Right lobe of liver (tissue), 6 donors: ENCODE measurements at regions not wholly inside any gene's neighbourhood (a gene's known extent, or its start where the extent isn't known, plus 50 kb on each side); places are given as distances from the start of the nearest gene placed in this dataset.
A peak's percentile ranks its signal among the peaks of the same experiment; 100 is the strongest.

Source experiments
- ATAC-seq, 4 donors: fragments of 200-7000 bp; cut with Tn5 transposase; one replicate each; pipeline ENCODE4 v1.9.1; 2020; ENCODE audit warnings: mild to moderate bottlenecking in 4 of 4, moderate library complexity in 4 of 4
- DNase-seq, 3 donors: peaks; one replicate each; pipeline ENCODE4 v3.0.0-alpha.2; 2020
- H3K27ac ChIP-seq, 3 donors: fragments of 200-600 bp; one replicate each; pipeline ENCODE4 v1.8.0; 2022
- H3K27me3 ChIP-seq, 2 donors: fragments of 200-600 bp; one replicate each; pipeline ENCODE4 v1.8.0; 2022
- H3K36me3 ChIP-seq, 4 donors: fragments of 200-600 bp; sonication (generic) in 1 of 4; one replicate each; pipeline versions ENCODE4 v1.5.1 to v1.8.0; 2017 to 2022; ENCODE audit warnings: control low read depth in 1 of 4
- H3K4me1 ChIP-seq, 4 donors: fragments of 200-600 bp; sonication (generic) in 1 of 4; one replicate each; pipeline versions ENCODE4 v1.5.1 to v1.8.0; 2017 to 2022; ENCODE audit warnings: control low read depth in 1 of 4
- H3K4me3 ChIP-seq, 3 donors: fragments of 200-600 bp; one replicate each; pipeline ENCODE4 v1.8.0; 2022
- H3K9me3 ChIP-seq, 4 donors: fragments of 200-600 bp; sonication (generic) in 1 of 4; one replicate each; pipeline versions ENCODE4 v1.5.1 to v1.8.0; 2017 to 2022; ENCODE audit warnings: control low read depth in 1 of 4
- POLR2A ChIP-seq: fragments of 450-650 bp; IDR thresholded peaks from one replicate; pipeline ENCODE4 v1.6.1; 2017; ENCODE audit warnings: antibody characterized with exemption, mild to moderate bottlenecking
- WGBS: methylation state at CpG from one replicate; pipeline ENCODE4 v1.1.6; 2018; ENCODE audit warnings: low coverage, low lambda C conversion rate; ENCODE audit not compliant: insufficient coverage; ENCODE audit errors: missing lambda C conversion rate; 5-methylcytosine and 5-hydroxymethylcytosine counted together
- intact Hi-C, 2 donors: fragments of 100-400 bp; cut with DNase I; formaldehyde crosslinking; loops; one replicate each; pipeline versions ENCODE4 v1.11.2 to v1.14.1; 2022
- TF ChIP-seq, protein P1 (sequence below), 4 donors: fragments of 200-600 bp in 3 of 4; fragments of 450-650 bp in 1 of 4; IDR thresholded peaks; one replicate each; pipeline versions ENCODE4 v1.5.1 to v1.8.0; 2016 to 2022; ENCODE audit warnings: antibody characterized with exemption in 4 of 4, mild to moderate bottlenecking in 2 of 4
- donor health status: DM: no; HTN: yes; CAD: no.
- donor health status: DM: no; HTN: no; CAD: no.
- donor health status: DM: no; HTN: no; CAD: no.
- donor health status: DM: no; HTN: yes; CAD: no.
- donor health status: DM: no; HTN: yes; CAD: no.

- intact Hi-C loops = no loop called here
- 59% methylated on average over 1 of the region's 1 CpG for WGBS
Observed at GRCh38 chr6:139863346-139863745, 488.9 kb upstream of the CITED2 start.

GRCh38 chr6:139862311-139862710 lies 487.9 kb upstream of the CITED2 start:
- ATAC-seq (no peak), DNase-seq (no peak)
- no peaks in the 10 kb centered on the region for H3K36me3 ChIP-seq
- H3K4me1 ChIP-seq = peaks cover 0 to 4% (median 0%) of the 10 kb centered on the region in 4 donors
- no peaks in the 10 kb centered on the region for H3K9me3 ChIP-seq
- no peaks in the 10 kb centered on the region for H3K27me3 ChIP-seq
- no peak overlapping the region for H3K27ac ChIP-seq
- WGBS = 79% methylated on average over 2 of the region's 2 CpGs
- intact Hi-C loops = no loop called here
- no peak for TF ChIP-seq POLR2A
- H3K4me3 ChIP-seq = no peak overlapping the region

More at GRCh38 chr6:139863346-139863745, 488.9 kb upstream of the CITED2 start:
- H3K9me3 ChIP-seq = no peaks in the 10 kb centered on the region
- no peak for ATAC-seq
- DNase-seq = no peak
- H3K4me1 ChIP-seq = no peaks in the 10 kb centered on the region
- no peak for TF ChIP-seq POLR2A
- TF ChIP-seq, protein P1, sequence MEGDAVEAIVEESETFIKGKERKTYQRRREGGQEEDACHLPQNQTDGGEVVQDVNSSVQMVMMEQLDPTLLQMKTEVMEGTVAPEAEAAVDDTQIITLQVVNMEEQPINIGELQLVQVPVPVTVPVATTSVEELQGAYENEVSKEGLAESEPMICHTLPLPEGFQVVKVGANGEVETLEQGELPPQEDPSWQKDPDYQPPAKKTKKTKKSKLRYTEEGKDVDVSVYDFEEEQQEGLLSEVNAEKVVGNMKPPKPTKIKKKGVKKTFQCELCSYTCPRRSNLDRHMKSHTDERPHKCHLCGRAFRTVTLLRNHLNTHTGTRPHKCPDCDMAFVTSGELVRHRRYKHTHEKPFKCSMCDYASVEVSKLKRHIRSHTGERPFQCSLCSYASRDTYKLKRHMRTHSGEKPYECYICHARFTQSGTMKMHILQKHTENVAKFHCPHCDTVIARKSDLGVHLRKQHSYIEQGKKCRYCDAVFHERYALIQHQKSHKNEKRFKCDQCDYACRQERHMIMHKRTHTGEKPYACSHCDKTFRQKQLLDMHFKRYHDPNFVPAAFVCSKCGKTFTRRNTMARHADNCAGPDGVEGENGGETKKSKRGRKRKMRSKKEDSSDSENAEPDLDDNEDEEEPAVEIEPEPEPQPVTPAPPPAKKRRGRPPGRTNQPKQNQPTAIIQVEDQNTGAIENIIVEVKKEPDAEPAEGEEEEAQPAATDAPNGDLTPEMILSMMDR (IDR thresholded peaks at IDR 0.05) = no peak
- no peak overlapping the region for H3K27ac ChIP-seq
- no peaks in the 10 kb centered on the region for H3K36me3 ChIP-seq
- no peak overlapping the region for H3K4me3 ChIP-seq
- no peaks in the 10 kb centered on the region for H3K27me3 ChIP-seq

- TF ChIP-seq, protein P1 (IDR thresholded peaks at IDR 0.05) = no peak
- peaks cover 0 to 18% (median 0%) of the 10 kb centered on the region in 4 donors for H3K4me1 ChIP-seq
- ATAC-seq = no peak
- no peaks in the 10 kb centered on the region for H3K9me3 ChIP-seq
- intact Hi-C loops = no loop called here
- H3K36me3 ChIP-seq = no peaks in the 10 kb centered on the region
- DNase-seq = no peak
- H3K27ac ChIP-seq = no peak overlapping the region
- H3K4me3 ChIP-seq = no peak overlapping the region
- 94% methylated on average over 4 of the region's 4 CpGs for WGBS
- H3K27me3 ChIP-seq = no peaks in the 10 kb centered on the region
Observed at GRCh38 chr6:139860203-139860602, 485.8 kb upstream of the CITED2 start.

- H3K4me1 ChIP-seq = peaks cover 0 to 34% (median 7%) of the 10 kb centered on the region in 4 donors
- H3K36me3 ChIP-seq = no peaks in the 10 kb centered on the region
- 38% methylated on average over 2 of the region's 2 CpGs for WGBS
- no peaks in the 10 kb centered on the region for H3K9me3 ChIP-seq
- no peaks in the 10 kb centered on the region for H3K27me3 ChIP-seq
- H3K27ac ChIP-seq = no peak overlapping the region
- DNase-seq = no peak
- H3K4me3 ChIP-seq = no peak overlapping the region
- intact Hi-C loops = no loop called here
- ATAC-seq = no peak
- TF ChIP-seq, protein P1 (IDR thresholded peaks at IDR 0.05) = no peak
- TF ChIP-seq POLR2A = no peak
Observed at GRCh38 chr6:139858429-139858828, 484.0 kb upstream of the CITED2 start.

DNA sequence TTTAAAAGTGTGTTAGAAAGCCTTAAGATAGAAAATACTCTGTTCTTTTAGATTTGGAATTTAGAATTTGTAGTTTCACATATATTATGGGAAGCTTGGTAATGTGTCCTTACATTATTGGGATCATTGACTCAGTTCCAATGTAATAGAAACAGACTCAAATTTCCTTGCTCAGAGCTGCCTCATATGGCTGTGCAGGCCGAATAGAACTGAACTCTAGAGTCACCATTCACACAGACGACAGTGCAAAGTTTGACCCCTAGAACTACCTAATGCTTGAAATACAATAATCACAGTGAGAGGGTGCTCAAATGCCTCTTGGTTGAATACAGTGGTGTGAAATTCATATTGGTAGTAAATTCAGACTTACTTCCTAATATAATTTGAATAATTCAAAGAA lies 482.7 kb upstream of the CITED2 start:
- H3K4me1 ChIP-seq = peaks cover 0 to 44% (median 10%) of the 10 kb centered on the region in 4 donors
- 10% methylated on average over 2 of the region's 2 CpGs for WGBS
- peak overlapping the region in 1 of 3 donors; percentile 45 for H3K27ac ChIP-seq
- TF ChIP-seq POLR2A = no peak
- TF ChIP-seq, protein P1 (IDR thresholded peaks at IDR 0.05) = no peak
- no peak for DNase-seq
- no peaks in the 10 kb centered on the region for H3K27me3 ChIP-seq
- H3K9me3 ChIP-seq = no peaks in the 10 kb centered on the region
- peak; percentile 49 to 63 (median 56) for ATAC-seq
- intact Hi-C loops = no loop called here
- no peaks in the 10 kb centered on the region for H3K36me3 ChIP-seq
- H3K4me3 ChIP-seq = no peak overlapping the region
